ENCODE measurements at regions not wholly inside any gene's neighbourhood (a gene's known extent, or its start where the extent isn't known, plus 50 kb on each side); places are given as distances from the start of the nearest gene placed in this dataset.
"Not testable (repeated sequence)": the region's sequence is repeated elsewhere in the genome, so short reads cannot be mapped to it uniquely, and the experiment has no call there.

- no peak overlapping the region for H3K27ac Mint-ChIP-seq
- DNase-seq (ENCODE audit: low spot score, unreplicated experiment) = no peak
- no peak for TF ChIP-seq CTCF (IDR thresholded peaks at IDR 0.05; ENCODE audit: unreplicated experiment)
Observed at GRCh38 chr2:53512071-53512826, 255.4 kb upstream of the CHAC2 start.

GRCh38 chr2:53511549-53511948 is 256.1 kb upstream of the CHAC2 start:
- no peaks in the 10 kb centered on the region for H3K9me3 Mint-ChIP-seq (ENCODE audit: low read depth)
- H3K27me3 Mint-ChIP-seq = no peaks in the 10 kb centered on the region
- no peak overlapping the region for H3K27ac Mint-ChIP-seq
- TF ChIP-seq CTCF (IDR thresholded peaks at IDR 0.05; ENCODE audit: unreplicated experiment) = no peak
- H3K4me3 Mint-ChIP-seq (ENCODE audit: low read depth) = no peak overlapping the region
- no peaks in the 10 kb centered on the region for H3K36me3 Mint-ChIP-seq (ENCODE audit: insufficient read depth)
- DNase-seq (ENCODE audit: low spot score, unreplicated experiment) = no peak
- peaks cover 2% of the 10 kb centered on the region for H3K4me1 Mint-ChIP-seq (ENCODE audit: low read depth)

More at GRCh38 chr2:53512071-53512826, 255.4 kb upstream of the CHAC2 start:
- Mint-ChIP-seq H3K4me3 (ENCODE audit: low read depth) (no peak overlapping the region), H3K9me3 (ENCODE audit: low read depth) (no peaks in the 10 kb centered on the region), H3K4me1 (ENCODE audit: low read depth) (peaks cover 2% of the 10 kb centered on the region), H3K36me3 (ENCODE audit: insufficient read depth) (no peaks in the 10 kb centered on the region), H3K27me3 (no peaks in the 10 kb centered on the region)

- Mint-ChIP-seq H3K4me3 (ENCODE audit: low read depth) (no peak overlapping the region), H3K9me3 (ENCODE audit: low read depth) (no peaks in the 10 kb centered on the region), H3K27me3 (no peaks in the 10 kb centered on the region), H3K27ac (no peak overlapping the region), H3K4me1 (ENCODE audit: low read depth) (peaks cover 2% of the 10 kb centered on the region), H3K36me3 (ENCODE audit: insufficient read depth) (no peaks in the 10 kb centered on the region)
- no peak for DNase-seq (ENCODE audit: low spot score, unreplicated experiment)
- TF ChIP-seq CTCF (IDR thresholded peaks at IDR 0.05; ENCODE audit: unreplicated experiment) = no peak
Observed at GRCh38 chr2:53510401-53510800, 257.2 kb upstream of the CHAC2 start.

- Mint-ChIP-seq H3K27me3 (no peaks in the 10 kb centered on the region), H3K4me3 (ENCODE audit: low read depth) (no peak overlapping the region), H3K9me3 (ENCODE audit: low read depth) (no peaks in the 10 kb centered on the region), H3K4me1 (ENCODE audit: low read depth) (peaks cover 2% of the 10 kb centered on the region), H3K27ac (peak overlapping the region; percentile 39), H3K36me3 (ENCODE audit: insufficient read depth) (no peaks in the 10 kb centered on the region)
- TF ChIP-seq CTCF (IDR thresholded peaks at IDR 0.05; ENCODE audit: unreplicated experiment) = no peak
- DNase-seq (ENCODE audit: low spot score, unreplicated experiment) = no peak
Observed at GRCh38 chr2:53509831-53510388, 257.7 kb upstream of the CHAC2 start.

- TF ChIP-seq CTCF (IDR thresholded peaks at IDR 0.05; ENCODE audit: unreplicated experiment) = no peak
- no peak for DNase-seq (ENCODE audit: low spot score, unreplicated experiment)
- Mint-ChIP-seq H3K36me3 (ENCODE audit: insufficient read depth) (no peaks in the 10 kb centered on the region), H3K4me3 (ENCODE audit: low read depth) (no peak overlapping the region), H3K4me1 (ENCODE audit: low read depth) (peaks cover 2% of the 10 kb centered on the region), H3K27me3 (no peaks in the 10 kb centered on the region), H3K9me3 (ENCODE audit: low read depth) (no peaks in the 10 kb centered on the region), H3K27ac (no peak overlapping the region)
Observed at GRCh38 chr2:53508667-53509066, 258.9 kb upstream of the CHAC2 start.

- H3K9me3 Mint-ChIP-seq (ENCODE audit: low read depth); H3K4me1 Mint-ChIP-seq (ENCODE audit: low read depth); DNase-seq (ENCODE audit: low spot score, unreplicated experiment); H3K4me3 Mint-ChIP-seq (ENCODE audit: low read depth); H3K27me3 Mint-ChIP-seq; H3K27ac Mint-ChIP-seq; H3K36me3 Mint-ChIP-seq (ENCODE audit: insufficient read depth): not testable (repeated sequence)
Observed at GRCh38 chr2:53507070-53507469, 260.5 kb upstream of the CHAC2 start.

Measured in progenitor cell of endocrine pancreas (in vitro differentiated cells).